Osteocyte (in vitro differentiated cells): ENCODE measurements at regions not wholly inside any gene's neighbourhood (a gene's known extent, or its start where the extent isn't known, plus 50 kb on each side); places are given as distances from the start of the nearest gene placed in this dataset.
"Not testable (repeated sequence)": the region's sequence is repeated elsewhere in the genome, so short reads cannot be mapped to it uniquely, and the experiment has no call there.

Source experiments
- DNase-seq: peaks from one replicate; pipeline ENCODE4 v3.0.0; 2021; ENCODE audit warnings: mixed read lengths; ENCODE audit not compliant: unreplicated experiment; ENCODE audit errors: extremely low spot score
- H3K27ac Mint-ChIP-seq: one replicate; pipeline ENCODE4 v1.8.0; 2021; ENCODE audit warnings: mild to moderate bottlenecking, mixed read lengths; ENCODE audit not compliant: unreplicated experiment
- H3K27me3 Mint-ChIP-seq: one replicate; pipeline ENCODE4 v1.8.0; 2021; ENCODE audit warnings: mixed read lengths; ENCODE audit not compliant: unreplicated experiment
- H3K36me3 Mint-ChIP-seq: one replicate; pipeline ENCODE4 v1.8.0; 2021; ENCODE audit warnings: mixed read lengths; ENCODE audit not compliant: unreplicated experiment
- H3K4me1 Mint-ChIP-seq: one replicate; pipeline ENCODE4 v1.8.0; 2021; ENCODE audit warnings: mixed read lengths; ENCODE audit not compliant: unreplicated experiment
- H3K4me3 Mint-ChIP-seq: one replicate; pipeline ENCODE4 v1.8.0; 2021; ENCODE audit warnings: mild to moderate bottlenecking, moderate library complexity, mixed read lengths; ENCODE audit not compliant: unreplicated experiment
- H3K9me3 Mint-ChIP-seq: one replicate; pipeline ENCODE4 v1.8.0; 2021; ENCODE audit warnings: mixed read lengths; ENCODE audit not compliant: unreplicated experiment
- CTCF ChIP-seq: fragments of 200-600 bp; sonication (generic); IDR thresholded peaks from 2 replicates; pipeline ENCODE4 v1.5.0; 2021; ENCODE audit warnings: antibody characterized with exemption, mild to moderate bottlenecking, moderate library complexity

DNA sequence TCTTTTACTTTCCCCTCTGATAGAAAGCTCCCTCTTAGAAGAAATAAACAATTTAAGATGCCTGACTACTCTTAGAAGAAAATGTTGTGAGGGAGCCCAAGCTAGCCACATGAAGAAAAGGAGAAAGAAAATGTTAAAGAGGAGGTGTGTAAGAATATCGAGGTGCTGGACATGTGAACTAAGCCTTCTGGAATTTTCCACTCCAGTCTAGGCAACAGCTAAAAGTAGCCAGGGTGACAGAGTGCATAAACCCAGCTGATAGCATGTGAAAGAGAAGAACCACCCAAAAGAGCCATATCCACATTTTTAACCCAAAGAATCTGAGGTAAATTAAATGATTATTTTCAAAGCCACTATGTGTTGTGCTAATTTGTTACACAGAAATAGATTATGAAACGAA lies 1690.6 kb upstream of the LRRTM3 start:
- no peak for TF ChIP-seq CTCF
- DNase-seq, result no peak
- H3K27ac Mint-ChIP-seq, result no peak overlapping the region

GRCh38 chr10:65235846-65236245 lies 1690.0 kb upstream of the LRRTM3 start:
- no peak for DNase-seq
- no peaks in the 10 kb centered on the region for H3K36me3 Mint-ChIP-seq
- no peak for TF ChIP-seq CTCF
- no peak overlapping the region for H3K4me3 Mint-ChIP-seq
- peaks cover 4% of the 10 kb centered on the region for H3K4me1 Mint-ChIP-seq
- H3K27me3 Mint-ChIP-seq, result no peaks in the 10 kb centered on the region
- H3K9me3 Mint-ChIP-seq, result no peaks in the 10 kb centered on the region
- no peak overlapping the region for H3K27ac Mint-ChIP-seq

More for the DNA sequence above, 1690.6 kb upstream of the LRRTM3 start:
- peaks cover 6% of the 10 kb centered on the region for H3K4me1 Mint-ChIP-seq
- no peaks in the 10 kb centered on the region for H3K27me3 Mint-ChIP-seq
- no peaks in the 10 kb centered on the region for H3K36me3 Mint-ChIP-seq
- no peaks in the 10 kb centered on the region for H3K9me3 Mint-ChIP-seq
- no peak overlapping the region for H3K4me3 Mint-ChIP-seq

DNA sequence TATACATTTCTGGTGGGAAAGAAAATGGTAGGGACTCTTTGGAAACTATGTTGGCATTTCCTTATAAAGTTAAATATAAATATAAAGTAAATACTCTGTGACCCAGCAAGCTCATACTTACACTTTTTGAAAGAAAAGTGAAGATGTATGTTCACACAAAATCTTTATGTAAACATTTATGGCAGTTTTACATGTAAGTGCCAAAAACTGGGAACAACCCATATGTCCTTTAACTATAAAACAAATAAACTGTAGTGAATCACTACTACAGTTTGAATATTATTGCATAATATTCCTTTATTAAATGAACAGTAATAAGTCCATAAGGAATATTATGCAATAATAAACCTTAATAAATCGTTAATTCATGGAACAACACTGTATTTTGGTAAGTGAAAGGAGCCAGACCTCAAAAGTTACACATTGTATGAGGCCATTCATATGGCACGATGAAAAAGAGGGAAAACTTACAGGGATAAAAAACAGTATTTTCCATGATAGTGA lies 1660.3 kb upstream of the LRRTM3 start:
- Mint-ChIP-seq H3K9me3 (no peaks in the 10 kb centered on the region), H3K4me1 (peaks cover 3% of the 10 kb centered on the region), H3K27ac (no peak overlapping the region), H3K4me3 (no peak overlapping the region), H3K36me3 (no peaks in the 10 kb centered on the region), H3K27me3 (no peaks in the 10 kb centered on the region)
- no peak for DNase-seq
- no peak for TF ChIP-seq CTCF

GRCh38 chr10:65269551-65269950 lies 1656.3 kb upstream of the LRRTM3 start:
- H3K27ac Mint-ChIP-seq, H3K4me1 Mint-ChIP-seq, H3K4me3 Mint-ChIP-seq, H3K9me3 Mint-ChIP-seq, DNase-seq, H3K27me3 Mint-ChIP-seq, H3K36me3 Mint-ChIP-seq: not testable (repeated sequence)

- no peak for TF ChIP-seq CTCF
- no peak overlapping the region for H3K4me3 Mint-ChIP-seq
- no peak overlapping the region for H3K27ac Mint-ChIP-seq
- no peaks in the 10 kb centered on the region for H3K36me3 Mint-ChIP-seq
- no peaks in the 10 kb centered on the region for H3K9me3 Mint-ChIP-seq
- DNase-seq, result no peak
- H3K27me3 Mint-ChIP-seq, result no peaks in the 10 kb centered on the region
- no peaks in the 10 kb centered on the region for H3K4me1 Mint-ChIP-seq
These were observed 1654.9 kb upstream of the LRRTM3 start for GRCh38 chr10:65270969-65271368.

GRCh38 chr10:65273115-65273514 lies 1652.7 kb upstream of the LRRTM3 start:
- TF ChIP-seq CTCF, result no peak
- Mint-ChIP-seq H3K4me3 (no peak overlapping the region), H3K4me1 (no peaks in the 10 kb centered on the region), H3K27me3 (no peaks in the 10 kb centered on the region), H3K9me3 (no peaks in the 10 kb centered on the region), H3K27ac (no peak overlapping the region), H3K36me3 (no peaks in the 10 kb centered on the region)
- DNase-seq, result no peak
